ENCODE measurements at regions not wholly inside any gene's neighbourhood (a gene's known extent, or its start where the extent isn't known, plus 50 kb on each side); places are given as distances from the start of the nearest gene placed in this dataset.

DNA sequence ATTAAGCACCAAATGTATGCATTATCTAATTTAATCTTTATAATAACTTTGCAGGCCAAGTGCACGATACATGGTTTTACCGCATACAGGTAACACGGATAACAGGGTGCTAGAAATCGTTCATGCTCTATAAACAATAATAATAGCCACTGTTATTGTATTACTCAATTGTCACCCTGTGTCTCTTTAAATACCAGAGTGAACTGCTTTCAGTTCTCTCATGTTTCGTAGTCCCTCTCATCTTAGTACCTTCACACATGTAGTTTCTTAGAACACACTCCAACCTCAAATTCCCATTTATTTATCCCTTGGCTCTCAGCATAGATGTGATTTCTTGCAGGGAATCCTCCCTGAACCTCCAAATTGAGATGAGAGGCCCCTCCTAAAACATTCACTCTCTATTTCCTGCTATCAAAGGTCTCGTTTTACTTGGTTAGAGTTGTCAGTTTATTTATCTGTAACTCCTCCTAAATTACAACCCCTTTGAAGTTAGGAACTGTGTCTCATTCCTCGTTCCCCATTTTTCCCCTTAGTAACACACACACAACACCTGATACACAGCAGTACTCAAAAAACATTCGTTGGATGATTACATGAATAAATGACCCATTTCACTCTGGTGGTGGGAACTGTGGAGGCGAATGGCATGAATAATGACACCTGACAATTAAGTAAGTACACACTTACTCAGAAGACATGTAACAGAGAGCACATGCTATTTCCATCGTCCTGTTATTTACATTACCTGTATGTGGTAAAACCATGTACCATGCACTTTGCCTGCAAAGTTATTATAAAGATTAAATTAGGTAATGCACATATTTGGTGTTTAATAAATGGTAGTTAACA, 134.6 kb downstream of the BTG1 start:
- DNase-seq (ENCODE audit: low spot score), result no peak
- no peak overlapping the region for H3K27ac ChIP-seq
- intact Hi-C loops (cut with DNase I), result no loop called here
- 73% methylated on average over 10 of the region's 10 CpGs for WGBS
- no peaks in the 10 kb centered on the region for H3K36me3 ChIP-seq
- H3K4me3 ChIP-seq, result no peak overlapping the region
- H3K4me1 ChIP-seq (replicated peaks), result no peaks in the 10 kb centered on the region
- no peaks in the 10 kb centered on the region for H3K9me3 ChIP-seq
- TF ChIP-seq, protein P1, sequence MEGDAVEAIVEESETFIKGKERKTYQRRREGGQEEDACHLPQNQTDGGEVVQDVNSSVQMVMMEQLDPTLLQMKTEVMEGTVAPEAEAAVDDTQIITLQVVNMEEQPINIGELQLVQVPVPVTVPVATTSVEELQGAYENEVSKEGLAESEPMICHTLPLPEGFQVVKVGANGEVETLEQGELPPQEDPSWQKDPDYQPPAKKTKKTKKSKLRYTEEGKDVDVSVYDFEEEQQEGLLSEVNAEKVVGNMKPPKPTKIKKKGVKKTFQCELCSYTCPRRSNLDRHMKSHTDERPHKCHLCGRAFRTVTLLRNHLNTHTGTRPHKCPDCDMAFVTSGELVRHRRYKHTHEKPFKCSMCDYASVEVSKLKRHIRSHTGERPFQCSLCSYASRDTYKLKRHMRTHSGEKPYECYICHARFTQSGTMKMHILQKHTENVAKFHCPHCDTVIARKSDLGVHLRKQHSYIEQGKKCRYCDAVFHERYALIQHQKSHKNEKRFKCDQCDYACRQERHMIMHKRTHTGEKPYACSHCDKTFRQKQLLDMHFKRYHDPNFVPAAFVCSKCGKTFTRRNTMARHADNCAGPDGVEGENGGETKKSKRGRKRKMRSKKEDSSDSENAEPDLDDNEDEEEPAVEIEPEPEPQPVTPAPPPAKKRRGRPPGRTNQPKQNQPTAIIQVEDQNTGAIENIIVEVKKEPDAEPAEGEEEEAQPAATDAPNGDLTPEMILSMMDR (IDR thresholded peaks at IDR 0.05), result no peak
- TF ChIP-seq POLR2AphosphoS5 (IDR thresholded peaks at IDR 0.05), result no peak
- TF ChIP-seq POLR2A (IDR thresholded peaks at IDR 0.05), result no peak
- H3K27me3 ChIP-seq (replicated peaks; ENCODE audit: insufficient read depth), result no peaks in the 10 kb centered on the region

DNA sequence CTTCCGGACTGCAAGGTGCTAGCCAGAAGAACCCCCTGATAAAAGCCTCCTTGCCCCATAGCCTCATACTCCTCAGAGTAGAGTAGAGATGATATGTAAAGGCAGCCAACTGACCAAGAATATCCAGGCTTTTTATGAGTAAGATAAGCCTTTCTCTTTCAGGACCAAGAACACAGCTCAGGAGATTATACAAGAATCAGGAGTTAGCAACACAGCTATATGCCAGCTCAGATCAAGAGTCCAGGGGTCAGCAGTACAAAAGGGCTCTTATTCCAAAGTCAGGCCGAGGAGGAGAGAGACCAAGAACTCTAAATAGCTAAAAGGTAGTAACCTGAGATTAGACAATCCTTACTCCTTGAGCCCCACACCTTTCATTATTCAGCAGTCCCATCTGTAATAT, 135.3 kb downstream of the BTG1 start:
- 88% methylated on average over 2 of the region's 2 CpGs for WGBS
- Histone ChIP-seq H3K9me3 (no peaks in the 10 kb centered on the region), H3K27me3 (replicated peaks; ENCODE audit: insufficient read depth) (no peaks in the 10 kb centered on the region), H3K27ac (no peak overlapping the region), H3K36me3 (no peaks in the 10 kb centered on the region), H3K4me3 (no peak overlapping the region), H3K4me1 (replicated peaks) (no peaks in the 10 kb centered on the region)
- no peak for TF ChIP-seq POLR2AphosphoS5 (IDR thresholded peaks at IDR 0.05)
- TF ChIP-seq, protein P1 (IDR thresholded peaks at IDR 0.05), result no peak
- no peak for TF ChIP-seq POLR2A (IDR thresholded peaks at IDR 0.05)
- no peak for DNase-seq (ENCODE audit: low spot score)
- intact Hi-C loops (cut with DNase I), result no loop called here

GRCh38 chr12:92008345-92008744, 137.3 kb downstream of the BTG1 start:
- Histone ChIP-seq H3K4me3 (no peak overlapping the region), H3K27me3 (replicated peaks; ENCODE audit: insufficient read depth) (no peaks in the 10 kb centered on the region), H3K9me3 (no peaks in the 10 kb centered on the region), H3K36me3 (no peaks in the 10 kb centered on the region), H3K27ac (no peak overlapping the region), H3K4me1 (replicated peaks) (no peaks in the 10 kb centered on the region)
- intact Hi-C loops (cut with DNase I), result no loop called here
- TF ChIP-seq, protein P1 (IDR thresholded peaks at IDR 0.05), result no peak
- TF ChIP-seq POLR2AphosphoS5 (IDR thresholded peaks at IDR 0.05) (no peak), POLR2A (IDR thresholded peaks at IDR 0.05) (no peak)
- no peak for DNase-seq (ENCODE audit: low spot score)
- 90% methylated on average over 5 of the region's 5 CpGs for WGBS

GRCh38 chr12:92007787-92008186, 137.9 kb downstream of the BTG1 start:
- no peak overlapping the region for H3K4me3 ChIP-seq
- no peaks in the 10 kb centered on the region for H3K9me3 ChIP-seq
- H3K4me1 ChIP-seq (replicated peaks), result no peaks in the 10 kb centered on the region
- TF ChIP-seq, protein P1 (IDR thresholded peaks at IDR 0.05), result no peak
- no peak for TF ChIP-seq POLR2AphosphoS5 (IDR thresholded peaks at IDR 0.05)
- TF ChIP-seq POLR2A (IDR thresholded peaks at IDR 0.05), result no peak
- no peak overlapping the region for H3K27ac ChIP-seq
- no peaks in the 10 kb centered on the region for H3K36me3 ChIP-seq
- intact Hi-C loops (cut with DNase I), result no loop called here
- DNase-seq (ENCODE audit: low spot score), result no peak
- WGBS, result 97% methylated on average over 9 of the region's 9 CpGs
- H3K27me3 ChIP-seq (replicated peaks; ENCODE audit: insufficient read depth), result no peaks in the 10 kb centered on the region

- intact Hi-C loops (cut with DNase I), result no loop called here
Measured at GRCh38 chr12:92003701-92004100, 141.9 kb downstream of the BTG1 start.

More at GRCh38 chr12:92003701-92004100, 141.9 kb downstream of the BTG1 start:
- Histone ChIP-seq H3K4me3 (no peak overlapping the region), H3K4me1 (replicated peaks) (no peaks in the 10 kb centered on the region), H3K27me3 (replicated peaks; ENCODE audit: insufficient read depth) (no peaks in the 10 kb centered on the region), H3K36me3 (no peaks in the 10 kb centered on the region), H3K9me3 (no peaks in the 10 kb centered on the region), H3K27ac (no peak overlapping the region)
- DNase-seq (ENCODE audit: low spot score), result no peak
- WGBS, result 57% methylated on average over 3 of the region's 3 CpGs
- TF ChIP-seq, protein P1 (IDR thresholded peaks at IDR 0.05), result no peak
- TF ChIP-seq POLR2AphosphoS5 (IDR thresholded peaks at IDR 0.05) (no peak), POLR2A (IDR thresholded peaks at IDR 0.05) (no peak)
